H1 (cell line): ENCODE measurements at regions not wholly inside any gene's neighbourhood (a gene's known extent, or its start where the extent isn't known, plus 50 kb on each side); places are given as distances from the start of the nearest gene placed in this dataset.

ENCODE experiments used
- CTCF ChIA-PET: fragments of 300-600 bp; sonication (Branson Sonifier 250); formaldehyde crosslinking; loops from one replicate; lab custom pipeline; 2021; ENCODE audit not compliant: partially characterized antibody; lab: Charles Lee
- POLR2A ChIA-PET: fragments of 300-600 bp; sonication (Branson Sonifier 250); formaldehyde crosslinking; loops from one replicate; lab custom pipeline; 2021; ENCODE audit warnings: inconsistent platforms; ENCODE audit not compliant: partially characterized antibody; lab: Charles Lee
- DNase-seq, 2 experiments: peaks; one replicate each; pipeline versions ENCODE4 v3.0.0 to v3.0.0-alpha.2; 2010 to 2022; ENCODE audit warnings: low spot score in 2 of 2, low read depth in 1 of 2, mixed read lengths in 1 of 2
- FAIRE-seq: peaks from 2 replicates; lab custom pipeline; 2011; peaks lifted over from hg19 to GRCh38; lab: Jason Lieb, UNC
- H2AFZ ChIP-seq: 2 replicates; pipeline ENCODE4 v1.8.1; 2012; ENCODE audit warnings: low read length, inconsistent platforms
- H2AK5ac ChIP-seq: 2 replicates; pipeline ENCODE4 v1.6.1; 2013; ENCODE audit warnings: low read depth, low read length
- H2BK120ac ChIP-seq: replicated peaks from 2 replicates; pipeline ENCODE3; 2013; ENCODE audit warnings: low read depth, low read length, inconsistent platforms
- H2BK12ac ChIP-seq: 2 replicates; pipeline ENCODE4 v1.6.1; 2013; ENCODE audit warnings: low read depth, low read length
- H2BK15ac ChIP-seq: 2 replicates; pipeline ENCODE4 v1.6.1; 2013; ENCODE audit warnings: low read length
- H2BK20ac ChIP-seq: 2 replicates; pipeline ENCODE4 v1.6.1; 2013; ENCODE audit warnings: low read length
- H2BK5ac ChIP-seq: 2 replicates; pipeline ENCODE4 v1.6.1; 2013; ENCODE audit warnings: low read depth, low read length
- H3K14ac ChIP-seq: 2 replicates; pipeline ENCODE4 v1.6.1; 2013; ENCODE audit warnings: inconsistent platforms; ENCODE audit not compliant: insufficient read length
- H3K18ac ChIP-seq: 2 replicates; pipeline ENCODE4 v1.6.1; 2013; ENCODE audit warnings: low read length; ENCODE audit errors: extremely low read depth
- H3K23ac ChIP-seq: 2 replicates; pipeline ENCODE4 v1.6.1; 2013; ENCODE audit warnings: inconsistent platforms; ENCODE audit not compliant: insufficient read length
- H3K23me2 ChIP-seq: 2 replicates; pipeline ENCODE4 v1.6.1; 2013; ENCODE audit warnings: low read depth, low read length
- H3K27ac ChIP-seq: 2 replicates; pipeline ENCODE4 v1.6.1; 2011; ENCODE audit warnings: low read depth, low read length, inconsistent platforms
- H3K27me3 ChIP-seq, 4 experiments: replicated peaks in 1 of 4; 1 replicate in 1 of 4; 2 replicates in 3 of 4; pipeline versions ENCODE4 v1.6.1 to v1.8.1; 2011 to 2013; ENCODE audit warnings: low read length in 3 of 4, mild to moderate bottlenecking in 3 of 4, inconsistent platforms in 2 of 4, mixed read lengths in 2 of 4, moderate library complexity in 1 of 4; ENCODE audit not compliant: control insufficient read depth in 3 of 4, insufficient read depth in 3 of 4; ENCODE audit errors: extremely low read depth in 1 of 4
- H3K36me3 ChIP-seq, 4 experiments: 2 replicates each; pipeline versions ENCODE4 v1.6.1 to v1.8.1; 2011 to 2013; ENCODE audit warnings: mild to moderate bottlenecking in 4 of 4, low read length in 3 of 4, moderate library complexity in 2 of 4, control low read depth in 1 of 4, inconsistent platforms in 1 of 4; ENCODE audit not compliant: insufficient read depth in 4 of 4, control insufficient read depth in 2 of 4
- H3K4ac ChIP-seq: replicated peaks from 2 replicates; pipeline ENCODE3; 2013; ENCODE audit warnings: low read length, low read depth, mixed read lengths, inconsistent platforms; ENCODE audit not compliant: insufficient read length
- H3K4me1 ChIP-seq, 4 experiments: replicated peaks in 1 of 4; 1 replicate in 1 of 4; 2 replicates in 3 of 4; pipeline versions ENCODE4 v1.6.1 to v1.8.1; 2011 to 2013; ENCODE audit warnings: low read length in 3 of 4, inconsistent platforms in 2 of 4, mixed read lengths in 1 of 4; ENCODE audit not compliant: insufficient read depth in 4 of 4, control insufficient read depth in 3 of 4
- H3K4me2 ChIP-seq, 2 experiments: 2 replicates each; pipeline versions ENCODE4 v1.6.1 to v1.8.1; 2011 to 2013; ENCODE audit warnings: low read depth in 2 of 2, low read length in 2 of 2, control low read depth in 1 of 2, inconsistent platforms in 1 of 2, mild to moderate bottlenecking in 1 of 2; ENCODE audit not compliant: insufficient read depth in 1 of 2
- H3K4me3 ChIP-seq, 4 experiments: fragments of 200-600, 300-600 bp in 1 of 4; sonication (generic), shearing (Covaris generic), sonication (Bioruptor Twin) in 1 of 4; 2 replicates each; pipeline versions ENCODE4 v1.5.1 to v1.8.1; 2011 to 2016; ENCODE audit warnings: low read length in 4 of 4, low read depth in 3 of 4, control low read depth in 2 of 4, inconsistent platforms in 2 of 4, mild to moderate bottlenecking in 2 of 4, mixed read lengths in 1 of 4, moderate library complexity in 1 of 4; ENCODE audit not compliant: insufficient read depth in 2 of 4; ENCODE audit errors: extremely low read depth in 1 of 4
- H3K56ac ChIP-seq: replicated peaks from 2 replicates; pipeline ENCODE3; 2013; ENCODE audit warnings: low read depth, mild to moderate bottlenecking, mixed read lengths, low read length, inconsistent platforms; ENCODE audit not compliant: insufficient read length
- H3K79me1 ChIP-seq: 2 replicates; pipeline ENCODE4 v1.6.1; 2013; ENCODE audit warnings: low read depth, low read length, control low read depth
- H3K79me2 ChIP-seq, 2 experiments: 2 replicates each; pipeline versions ENCODE4 v1.6.1 to v1.8.1; 2012 to 2013; ENCODE audit warnings: low read length in 2 of 2, mild to moderate bottlenecking in 2 of 2, inconsistent platforms in 1 of 2; ENCODE audit not compliant: insufficient read depth in 2 of 2, control insufficient read depth in 1 of 2
- H3K9ac ChIP-seq, 4 experiments: replicated peaks in 1 of 4; 1 replicate in 1 of 4; 2 replicates in 3 of 4; pipeline versions ENCODE4 v1.6.1 to v1.8.1; 2011 to 2013; ENCODE audit warnings: low read depth in 3 of 4, low read length in 3 of 4, control low read depth in 2 of 4, mild to moderate bottlenecking in 2 of 4, moderate library complexity in 2 of 4, inconsistent platforms in 1 of 4; ENCODE audit errors: extremely low read depth in 1 of 4
- H3K9me3 ChIP-seq, 2 experiments: 2 replicates each; pipeline versions ENCODE4 v1.6.1 to v1.8.1; 2012 to 2013; ENCODE audit warnings: mild to moderate bottlenecking in 2 of 2, moderate library complexity in 2 of 2, control low read depth in 1 of 2, inconsistent platforms in 1 of 2, low read depth in 1 of 2, low read length in 1 of 2, mixed read lengths in 1 of 2; ENCODE audit not compliant: insufficient read depth in 2 of 2
- H4K20me1 ChIP-seq, 2 experiments: replicated peaks in 1 of 2; 2 replicates each; pipeline versions ENCODE3 to v1.8.1; 2011 to 2013; ENCODE audit warnings: inconsistent platforms in 2 of 2, low read length in 2 of 2, mild to moderate bottlenecking in 1 of 2; ENCODE audit not compliant: insufficient read depth in 2 of 2, control insufficient read depth in 1 of 2
- H4K5ac ChIP-seq: 2 replicates; pipeline ENCODE4 v1.6.1; 2013; ENCODE audit warnings: low read length, low read depth, mixed read lengths, inconsistent platforms; ENCODE audit not compliant: insufficient read length
- H4K8ac ChIP-seq: 2 replicates; pipeline ENCODE4 v1.8.0; 2013; ENCODE audit warnings: mild to moderate bottlenecking, moderate library complexity, low read length, inconsistent platforms; ENCODE audit not compliant: insufficient read depth; ENCODE audit errors: extremely low read depth
- H4K91ac ChIP-seq: replicated peaks from 2 replicates; pipeline ENCODE3; 2013; ENCODE audit warnings: low read length, mixed read lengths, inconsistent platforms; ENCODE audit not compliant: insufficient read length
- CBX8 ChIP-seq: fragments of 300-800, 300-1000 bp; sonication (generic); IDR thresholded peaks from 2 replicates; pipeline ENCODE4 v1.7.1; 2016; ENCODE audit warnings: low read depth, low read length, borderline replicate concordance
- CHD1 ChIP-seq: IDR thresholded peaks from 2 replicates; pipeline ENCODE4 v1.6.1; 2012; ENCODE audit warnings: low read depth, low read length, improper control_type of control experiment
- CHD2 ChIP-seq: IDR thresholded peaks from 2 replicates; pipeline ENCODE4 v1.6.1; 2012; ENCODE audit warnings: low read length, improper control_type of control experiment
- EP300 ChIP-seq, 2 experiments: IDR thresholded peaks; 1 replicate in 1 of 2; 2 replicates in 1 of 2; pipeline ENCODE4 v1.6.1; 2011 to 2012; ENCODE audit warnings: low read depth in 2 of 2, low read length in 2 of 2, mild to moderate bottlenecking in 2 of 2, borderline replicate concordance in 1 of 2, inconsistent platforms in 1 of 2, moderate library complexity in 1 of 2
- GABPA ChIP-seq: IDR thresholded peaks from 2 replicates; pipeline ENCODE4 v1.6.1; 2011; ENCODE audit warnings: mild to moderate bottlenecking, low read length, moderate library complexity, borderline replicate concordance; ENCODE audit not compliant: insufficient read depth
- KDM1A ChIP-seq: fragments of 200-600, 300-600 bp; sonication (generic); IDR thresholded peaks from 2 replicates; pipeline ENCODE4 v1.7.1; 2016; ENCODE audit warnings: mild to moderate bottlenecking, low read length, borderline replicate concordance
- KDM4A ChIP-seq: IDR thresholded peaks from one replicate; pipeline ENCODE4 v1.7.1; 2012; ENCODE audit warnings: low read depth, mild to moderate bottlenecking, moderate library complexity, low read length, inconsistent platforms; ENCODE audit not compliant: severe bottlenecking
- PHF8 ChIP-seq: fragments of 200-600 bp; sonication (generic); conservative IDR thresholded peaks from 2 replicates; pipeline ENCODE4 v1.7.1; 2012; ENCODE audit warnings: low read depth, mild to moderate bottlenecking, inconsistent platforms, low read length, moderate library complexity
- POLR2A ChIP-seq, 2 experiments: IDR thresholded peaks; 1 replicate in 1 of 2; 2 replicates in 1 of 2; pipeline ENCODE4 v1.6.1; 2011; ENCODE audit warnings: low read depth in 2 of 2, low read length in 2 of 2, mild to moderate bottlenecking in 2 of 2; ENCODE audit errors: control extremely low read depth in 1 of 2
- POU5F1 ChIP-seq: IDR thresholded peaks from 2 replicates; pipeline ENCODE4 v1.6.1; 2011; ENCODE audit warnings: low read depth, mild to moderate bottlenecking, low read length, moderate library complexity
- SIRT6 ChIP-seq: IDR thresholded peaks from one replicate; pipeline ENCODE4 v1.7.1; 2012; ENCODE audit warnings: low read length, inconsistent platforms
- SIX5 ChIP-seq: IDR thresholded peaks from 2 replicates; pipeline ENCODE4 v1.6.1; 2011; ENCODE audit warnings: mild to moderate bottlenecking, low read depth, low read length
- WGBS, 2 experiments: shearing (Covaris generic) in 1 of 2; methylation state at CpG; one replicate each; pipeline versions ENCODE4 v1.1.6 to v1.1.7; 2013 to 2015; ENCODE audit warnings: low lambda C conversion rate in 2 of 2, mixed read lengths in 2 of 2, inconsistent platforms in 1 of 2, low coverage in 1 of 2, missing lambda C conversion rate in 1 of 2; ENCODE audit not compliant: insufficient replicate concordance in 2 of 2, insufficient coverage in 1 of 2, insufficient read length in 1 of 2; ENCODE audit errors: extremely low coverage in 1 of 2, missing lambda C conversion rate in 1 of 2; 5-methylcytosine and 5-hydroxymethylcytosine counted together
- TF ChIP-seq, protein P1 (sequence below): IDR thresholded peaks from 2 replicates; pipeline ENCODE4 v1.6.1; 2011; ENCODE audit warnings: low read length, improper control_type of control experiment
- TF ChIP-seq, protein P2 (sequence below): IDR thresholded peaks from 2 replicates; pipeline ENCODE4 v1.6.1; 2012; ENCODE audit warnings: inconsistent platforms

DNA sequence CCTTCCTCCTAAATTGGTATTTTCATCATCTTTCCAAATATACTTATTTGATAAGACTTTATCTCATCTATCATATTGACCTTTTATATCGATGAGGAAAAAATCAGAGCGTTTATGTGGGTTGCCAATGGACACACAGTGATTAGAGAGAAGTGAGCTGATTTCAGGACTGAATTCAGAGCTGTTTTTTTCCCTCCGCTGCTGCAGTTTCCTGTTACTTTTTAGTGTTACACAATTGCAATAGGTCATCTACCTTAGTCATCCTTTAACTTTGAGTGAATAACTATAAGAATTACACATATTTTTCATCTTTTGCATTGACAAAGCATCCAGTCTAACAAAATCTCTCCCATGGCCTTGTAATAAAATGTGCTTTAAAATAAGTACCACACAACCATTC, 266.3 kb upstream of the CNTN4 start:
- ChIA-PET POLR2A (no interaction called here), CTCF (interaction anchor here (1.0 kb wide), 1 partner anchor 560 kb away, joined by 3 read pairs; no protein-coding TSS in a partner anchor)
- no peak overlapping the region for H2AK5ac ChIP-seq
- no peak overlapping the region for H2BK120ac ChIP-seq
- no peak overlapping the region for H3K56ac ChIP-seq
- no peak overlapping the region for H4K91ac ChIP-seq
- no peak overlapping the region for H3K4me3 ChIP-seq
- H4K8ac ChIP-seq: no peak overlapping the region
- no peak overlapping the region for H2BK5ac ChIP-seq
- H3K4me1 ChIP-seq: no peaks in the 10 kb centered on the region
- H3K23me2 ChIP-seq: no peaks in the 10 kb centered on the region
- no peak overlapping the region for H3K14ac ChIP-seq
- no peak overlapping the region for H3K4ac ChIP-seq
- no peaks in the 10 kb centered on the region for H3K27me3 ChIP-seq
- no peak overlapping the region for H2AFZ ChIP-seq
- no peaks in the 10 kb centered on the region for H3K9me3 ChIP-seq
- H3K79me2 ChIP-seq: no peaks in the 10 kb centered on the region
- DNase-seq: no peak
- no peak overlapping the region for H2BK12ac ChIP-seq
- H2BK15ac ChIP-seq: no peak overlapping the region
- no peaks in the 10 kb centered on the region for H4K20me1 ChIP-seq
- H3K36me3 ChIP-seq: no peaks in the 10 kb centered on the region; a peak in 1 of 8 replicates
- no peak overlapping the region for H4K5ac ChIP-seq
- no peak overlapping the region for H3K27ac ChIP-seq
- H3K18ac ChIP-seq: no peak overlapping the region
- H3K23ac ChIP-seq: no peak overlapping the region
- 95% methylated on average over 3 of the region's 3 CpGs; no CpG with 5 or more reads in 1 of the 2 experiments for WGBS, 2 experiments
- no peak overlapping the region for H3K9ac ChIP-seq
- no peaks in the 10 kb centered on the region for H3K79me1 ChIP-seq
- no peak overlapping the region for H2BK20ac ChIP-seq
- no peak overlapping the region for H3K4me2 ChIP-seq
- no peak for FAIRE-seq
- TF ChIP-seq POLR2A (IDR thresholded peaks at IDR 0.05; ENCODE audit: control extremely low read depth in 1 of 2, low read depth in 2 of 2, low read length in 2 of 2) (no peak), SIX5 (no peak), CHD1 (no peak), CBX8 (no peak), KDM4A (no peak), PHF8 (no peak), CHD2 (no peak), POU5F1 (no peak), KDM1A (no peak), SIRT6 (no peak), EP300 (IDR thresholded peaks at IDR 0.05; ENCODE audit: borderline replicate concordance in 1 of 2, low read depth in 2 of 2, low read length in 2 of 2) (no peak), GABPA (no peak)
- TF ChIP-seq, protein P1, sequence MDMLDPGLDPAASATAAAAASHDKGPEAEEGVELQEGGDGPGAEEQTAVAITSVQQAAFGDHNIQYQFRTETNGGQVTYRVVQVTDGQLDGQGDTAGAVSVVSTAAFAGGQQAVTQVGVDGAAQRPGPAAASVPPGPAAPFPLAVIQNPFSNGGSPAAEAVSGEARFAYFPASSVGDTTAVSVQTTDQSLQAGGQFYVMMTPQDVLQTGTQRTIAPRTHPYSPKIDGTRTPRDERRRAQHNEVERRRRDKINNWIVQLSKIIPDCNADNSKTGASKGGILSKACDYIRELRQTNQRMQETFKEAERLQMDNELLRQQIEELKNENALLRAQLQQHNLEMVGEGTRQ: no peak
- TF ChIP-seq, protein P2, sequence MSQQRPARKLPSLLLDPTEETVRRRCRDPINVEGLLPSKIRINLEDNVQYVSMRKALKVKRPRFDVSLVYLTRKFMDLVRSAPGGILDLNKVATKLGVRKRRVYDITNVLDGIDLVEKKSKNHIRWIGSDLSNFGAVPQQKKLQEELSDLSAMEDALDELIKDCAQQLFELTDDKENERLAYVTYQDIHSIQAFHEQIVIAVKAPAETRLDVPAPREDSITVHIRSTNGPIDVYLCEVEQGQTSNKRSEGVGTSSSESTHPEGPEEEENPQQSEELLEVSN: no peak
